ENCODE measurements at regions not wholly inside any gene's neighbourhood (a gene's known extent, or its start where the extent isn't known, plus 50 kb on each side); places are given as distances from the start of the nearest gene placed in this dataset.

- no peak for DNase-seq
- no peak for TF ChIP-seq CTCF (IDR thresholded peaks at IDR 0.05)
- TF ChIP-seq POLR2A (IDR thresholded peaks at IDR 0.05), result no peak
- Histone ChIP-seq H3K9me3 (no peaks in the 10 kb centered on the region), H3K27ac (no peak overlapping the region), H3K27me3 (no peaks in the 10 kb centered on the region), H3K4me3 (no peak overlapping the region), H3K4me1 (no peaks in the 10 kb centered on the region), H3K36me3 (replicated peaks in 1 of 2; ENCODE audit: insufficient read depth in 1 of 2, low read depth in 2 of 2) (no peaks in the 10 kb centered on the region)
- 42 to 60% methylated on average over 4 of the region's 4 CpGs for WGBS, 2 donors
- intact Hi-C loops (cut with DNase I), result no loop called here
- ATAC-seq, result no peak
These were observed 554.8 kb upstream of the MEF2C start for GRCh38 chr5:89437450-89438435.

GRCh38 chr5:89436464-89436863, 553.5 kb upstream of the MEF2C start:
- WGBS, 2 donors, result 76 to 80% methylated on average over 3 of the region's 3 CpGs
- ATAC-seq, result no peak
- Histone ChIP-seq H3K4me3 (no peak overlapping the region), H3K4me1 (no peaks in the 10 kb centered on the region), H3K36me3 (replicated peaks in 1 of 2; ENCODE audit: insufficient read depth in 1 of 2, low read depth in 2 of 2) (no peaks in the 10 kb centered on the region), H3K27ac (no peak overlapping the region), H3K27me3 (no peaks in the 10 kb centered on the region), H3K9me3 (no peaks in the 10 kb centered on the region)
- intact Hi-C loops (cut with DNase I), result no loop called here
- DNase-seq, result no peak
- TF ChIP-seq POLR2A (IDR thresholded peaks at IDR 0.05) (no peak), CTCF (IDR thresholded peaks at IDR 0.05) (no peak)

- Histone ChIP-seq H3K4me1 (no peaks in the 10 kb centered on the region), H3K27me3 (no peaks in the 10 kb centered on the region), H3K36me3 (replicated peaks in 1 of 2; ENCODE audit: insufficient read depth in 1 of 2, low read depth in 2 of 2) (no peaks in the 10 kb centered on the region), H3K4me3 (no peak overlapping the region), H3K9me3 (no peaks in the 10 kb centered on the region), H3K27ac (no peak overlapping the region)
- ATAC-seq (no peak), DNase-seq (no peak)
- intact Hi-C loops (cut with DNase I), result no loop called here
- WGBS, 2 donors, result 83 to 90% methylated on average over 4 of the region's 4 CpGs
- TF ChIP-seq CTCF (IDR thresholded peaks at IDR 0.05) (no peak), POLR2A (IDR thresholded peaks at IDR 0.05) (no peak)
These were observed 552.4 kb upstream of the MEF2C start for GRCh38 chr5:89435347-89435746.

- intact Hi-C loops (cut with DNase I), result no loop called here
- WGBS, 2 donors, result 100% methylated on average over 1 of the region's 1 CpG
- Histone ChIP-seq H3K27me3 (no peaks in the 10 kb centered on the region), H3K27ac (no peak overlapping the region), H3K4me3 (no peak overlapping the region), H3K9me3 (no peaks in the 10 kb centered on the region), H3K4me1 (no peaks in the 10 kb centered on the region), H3K36me3 (replicated peaks in 1 of 2; ENCODE audit: insufficient read depth in 1 of 2, low read depth in 2 of 2) (no peaks in the 10 kb centered on the region)
- no peak for TF ChIP-seq POLR2A (IDR thresholded peaks at IDR 0.05)
- no peak for TF ChIP-seq CTCF (IDR thresholded peaks at IDR 0.05)
- DNase-seq (no peak), ATAC-seq (no peak)
These were observed 545.6 kb upstream of the MEF2C start for GRCh38 chr5:89428624-89429023.

- no peak for TF ChIP-seq CTCF (IDR thresholded peaks at IDR 0.05)
- no peak for ATAC-seq
- WGBS, 2 donors, result 44 to 47% methylated on average over 3 of the region's 3 CpGs
- Histone ChIP-seq H3K9me3 (peaks cover 0 to 6% (median 0%) of the 10 kb centered on the region in 3 donors), H3K4me1 (no peaks in the 10 kb centered on the region), H3K27me3 (no peaks in the 10 kb centered on the region), H3K4me3 (no peak overlapping the region), H3K36me3 (replicated peaks in 1 of 2; ENCODE audit: insufficient read depth in 1 of 2, low read depth in 2 of 2) (no peaks in the 10 kb centered on the region), H3K27ac (no peak overlapping the region)
- intact Hi-C loops (cut with DNase I), result no loop called here
- DNase-seq, result no peak
These were observed 542.1 kb upstream of the MEF2C start for GRCh38 chr5:89425062-89425461.
